ENCODE measurements at regions not wholly inside any gene's neighbourhood (a gene's known extent, or its start where the extent isn't known, plus 50 kb on each side); places are given as distances from the start of the nearest gene placed in this dataset.

DNA sequence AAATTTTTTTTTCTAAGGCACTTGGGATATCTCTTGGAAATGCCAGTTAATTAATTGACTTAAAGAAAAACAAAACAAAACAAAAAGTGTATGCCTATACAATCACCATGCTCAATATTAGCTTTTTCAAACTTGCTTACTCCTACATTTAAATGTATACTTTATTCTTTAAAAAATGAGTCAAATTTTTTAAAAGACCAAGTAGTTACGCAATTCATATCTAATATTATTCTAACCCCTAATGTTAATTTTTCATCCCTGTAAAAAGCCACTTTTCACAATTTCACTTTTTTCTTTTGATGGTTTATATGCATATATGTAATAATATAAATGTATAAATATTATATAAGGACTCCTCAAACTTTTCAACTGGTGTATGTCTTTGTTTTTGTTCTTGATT lies 211.2 kb downstream of the PRDM9 start:
- H3K27me3 ChIP-seq (ENCODE audit: control insufficient read depth in 1 of 2, insufficient read depth in 2 of 2, low read length in 2 of 2): no peaks in the 10 kb centered on the region
- ChIA-PET POLR2A (no interaction called here), CTCF (ENCODE audit: low intra/inter-chr PET ratio, low total read pairs) (no interaction called here)
- no peak overlapping the region for H2AFZ ChIP-seq (ENCODE audit: low read length)
- H3K4me3 ChIP-seq (replicated peaks in 1 of 3; ENCODE audit: insufficient read depth in 1 of 3, low read depth in 2 of 3, low read length in 3 of 3): no peak overlapping the region
- TF ChIP-seq RAD21 (CRISPR knock-in tag; IDR thresholded peaks at IDR 0.05): no peak
- no peak for TF ChIP-seq ZNF547 (CRISPR knock-in tag; IDR thresholded peaks at IDR 0.05)
- TF ChIP-seq DNMT3B (CRISPR knock-in tag; conservative IDR thresholded peaks at IDR 0.05): no peak
- no peak for TF ChIP-seq MXD3 (CRISPR knock-in tag; IDR thresholded peaks at IDR 0.05)
- no peak for TF ChIP-seq ATF7 (IDR thresholded peaks at IDR 0.05)
- TF ChIP-seq ATF7 (CRISPR knock-in tag; IDR thresholded peaks at IDR 0.05): no peak
- no peak for TF ChIP-seq ZNF572 (CRISPR knock-in tag; IDR thresholded peaks at IDR 0.05)
- TF ChIP-seq GPN1 (CRISPR knock-in tag; IDR thresholded peaks at IDR 0.05; ENCODE audit: borderline replicate concordance): no peak
- no peak for TF ChIP-seq ZNF761 (CRISPR knock-in tag; conservative IDR thresholded peaks at IDR 0.05)
- no peak for TF ChIP-seq ZNF20 (CRISPR knock-in tag; IDR thresholded peaks at IDR 0.05)
- TF ChIP-seq, protein P1, sequence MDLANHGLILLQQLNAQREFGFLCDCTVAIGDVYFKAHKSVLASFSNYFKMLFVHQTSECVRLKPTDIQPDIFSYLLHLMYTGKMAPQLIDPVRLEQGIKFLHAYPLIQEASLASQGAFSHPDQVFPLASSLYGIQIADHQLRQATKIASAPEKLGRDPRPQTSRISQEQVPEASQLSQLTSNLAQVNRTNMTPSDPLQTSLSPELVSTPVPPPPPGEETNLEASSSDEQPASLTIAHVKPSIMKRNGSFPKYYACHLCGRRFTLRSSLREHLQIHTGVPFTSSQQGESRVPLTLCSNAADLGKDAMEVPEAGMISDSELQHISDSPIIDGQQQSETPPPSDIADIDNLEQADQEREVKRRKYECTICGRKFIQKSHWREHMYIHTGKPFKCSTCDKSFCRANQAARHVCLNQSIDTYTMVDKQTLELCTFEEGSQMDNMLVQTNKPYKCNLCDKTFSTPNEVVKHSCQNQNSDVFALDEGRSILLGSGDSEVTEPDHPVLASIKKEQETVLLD (CRISPR knock-in tag; IDR thresholded peaks at IDR 0.05; ENCODE audit: low read depth): no peak
- no peak for TF ChIP-seq ZNF557 (CRISPR knock-in tag; IDR thresholded peaks at IDR 0.05)
- no peak for TF ChIP-seq CCAR2 (optimal IDR thresholded peaks at IDR 0.05; ENCODE audit: low read depth, low read length)
- no peak for TF ChIP-seq HOMEZ (CRISPR knock-in tag; IDR thresholded peaks at IDR 0.05; ENCODE audit: low read depth)
- no peak for TF ChIP-seq ZNF670 (CRISPR knock-in tag; IDR thresholded peaks at IDR 0.05; ENCODE audit: borderline replicate concordance)
- no peak for TF ChIP-seq ASH2L (IDR thresholded peaks at IDR 0.05; ENCODE audit: insufficient read length, low read depth, low read length)
- TF ChIP-seq, protein P2, sequence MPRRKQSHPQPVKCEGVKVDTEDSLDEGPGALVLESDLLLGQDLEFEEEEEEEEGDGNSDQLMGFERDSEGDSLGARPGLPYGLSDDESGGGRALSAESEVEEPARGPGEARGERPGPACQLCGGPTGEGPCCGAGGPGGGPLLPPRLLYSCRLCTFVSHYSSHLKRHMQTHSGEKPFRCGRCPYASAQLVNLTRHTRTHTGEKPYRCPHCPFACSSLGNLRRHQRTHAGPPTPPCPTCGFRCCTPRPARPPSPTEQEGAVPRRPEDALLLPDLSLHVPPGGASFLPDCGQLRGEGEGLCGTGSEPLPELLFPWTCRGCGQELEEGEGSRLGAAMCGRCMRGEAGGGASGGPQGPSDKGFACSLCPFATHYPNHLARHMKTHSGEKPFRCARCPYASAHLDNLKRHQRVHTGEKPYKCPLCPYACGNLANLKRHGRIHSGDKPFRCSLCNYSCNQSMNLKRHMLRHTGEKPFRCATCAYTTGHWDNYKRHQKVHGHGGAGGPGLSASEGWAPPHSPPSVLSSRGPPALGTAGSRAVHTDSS (CRISPR knock-in tag; conservative IDR thresholded peaks at IDR 0.05): no peak
- TF ChIP-seq ZNF180 (CRISPR knock-in tag; IDR thresholded peaks at IDR 0.05; ENCODE audit: borderline replicate concordance, low read depth): no peak
- in situ Hi-C loops (cut with HindIII; ENCODE audit: extremely low pct_ligation_motif_present, low pct_unique_long_range_greater_than_20kb): no loop called here
- H3K4me1 ChIP-seq (ENCODE audit: insufficient read depth, low read length): no peaks in the 10 kb centered on the region
- FAIRE-seq (no peak), DNase-seq (ENCODE audit: low spot score) (no peak), ATAC-seq (no peak)
- no peaks in the 10 kb centered on the region for H3K36me3 ChIP-seq (replicated peaks in 1 of 2; ENCODE audit: control insufficient read depth in 1 of 2, insufficient read depth in 2 of 2, low read length in 2 of 2)
- intact Hi-C loops (cut with micrococcal nuclease; ENCODE audit: unreplicated experiment): no loop called here
- no peak overlapping the region for H3K9ac ChIP-seq (ENCODE audit: insufficient read depth, low read depth, low read length)
- 61% methylated on average over 1 of the region's 1 CpG for WGBS (ENCODE audit: low lambda C conversion rate)
- H3K9me3 ChIP-seq (ENCODE audit: low read length): no peaks in the 10 kb centered on the region
- no peak overlapping the region for H3K27ac ChIP-seq (ENCODE audit: extremely low read length, insufficient read depth, low read length)
- BruUV-seq (replicated peaks): no TSS peak
- H3K4me2 ChIP-seq (ENCODE audit: low read depth, low read length): no peak overlapping the region
- no peaks in the 10 kb centered on the region for H3K79me2 ChIP-seq (ENCODE audit: insufficient read depth, low read length)
- no peaks in the 10 kb centered on the region for H4K20me1 ChIP-seq (ENCODE audit: insufficient read depth, low read length)

All from HepG2 (cell line).